Lower lobe of right lung (tissue), 2 donors: ENCODE measurements at regions not wholly inside any gene's neighbourhood (a gene's known extent, or its start where the extent isn't known, plus 50 kb on each side); places are given as distances from the start of the nearest gene placed in this dataset.
A peak's percentile ranks its signal among the peaks of the same experiment; 100 is the strongest.

Source experiments
- ATAC-seq, 2 donors: fragments of 200-7000 bp; cut with Tn5 transposase; one replicate each; pipeline ENCODE4 v1.9.1; 2020 to 2022; ENCODE audit warnings: mild to moderate bottlenecking in 2 of 2, moderate library complexity in 2 of 2
- DNase-seq: peaks from one replicate; pipeline ENCODE4 v3.0.0-alpha.2; 2020
- H3K27ac ChIP-seq: fragments of 200-600 bp; one replicate; pipeline ENCODE4 v1.8.0; 2022
- H3K27me3 ChIP-seq: fragments of 200-600 bp; one replicate; pipeline ENCODE4 v1.8.0; 2022; ENCODE audit warnings: low read depth
- H3K36me3 ChIP-seq: fragments of 200-600 bp; one replicate; pipeline ENCODE4 v1.8.0; 2022; ENCODE audit warnings: mild to moderate bottlenecking
- H3K4me1 ChIP-seq: fragments of 200-600 bp; one replicate; pipeline ENCODE4 v1.8.0; 2022
- H3K4me3 ChIP-seq: fragments of 200-600 bp; one replicate; pipeline ENCODE4 v1.8.0; 2022; ENCODE audit warnings: mild to moderate bottlenecking
- H3K9me3 ChIP-seq: fragments of 200-600 bp; one replicate; pipeline ENCODE4 v1.8.0; 2022
- intact Hi-C: fragments of 100-400 bp; cut with DNase I; formaldehyde crosslinking; loops from one replicate; pipeline ENCODE4 v1.11.0; 2022
- TF ChIP-seq, protein P1 (sequence below): fragments of 200-600 bp; IDR thresholded peaks from one replicate; pipeline ENCODE4 v1.8.0; 2022; ENCODE audit warnings: antibody characterized with exemption, mild to moderate bottlenecking
- donor health status: DM: no; HTN: yes; CAD: no; lungs with severe emphysema.

- DNase-seq (no peak), ATAC-seq (no peak)
- H3K9me3 ChIP-seq: no peaks in the 10 kb centered on the region
- intact Hi-C loops: no loop called here
- H3K27ac ChIP-seq: no peak overlapping the region
- no peak overlapping the region for H3K4me3 ChIP-seq
- H3K4me1 ChIP-seq: no peaks in the 10 kb centered on the region
- no peaks in the 10 kb centered on the region for H3K36me3 ChIP-seq
- TF ChIP-seq, protein P1, sequence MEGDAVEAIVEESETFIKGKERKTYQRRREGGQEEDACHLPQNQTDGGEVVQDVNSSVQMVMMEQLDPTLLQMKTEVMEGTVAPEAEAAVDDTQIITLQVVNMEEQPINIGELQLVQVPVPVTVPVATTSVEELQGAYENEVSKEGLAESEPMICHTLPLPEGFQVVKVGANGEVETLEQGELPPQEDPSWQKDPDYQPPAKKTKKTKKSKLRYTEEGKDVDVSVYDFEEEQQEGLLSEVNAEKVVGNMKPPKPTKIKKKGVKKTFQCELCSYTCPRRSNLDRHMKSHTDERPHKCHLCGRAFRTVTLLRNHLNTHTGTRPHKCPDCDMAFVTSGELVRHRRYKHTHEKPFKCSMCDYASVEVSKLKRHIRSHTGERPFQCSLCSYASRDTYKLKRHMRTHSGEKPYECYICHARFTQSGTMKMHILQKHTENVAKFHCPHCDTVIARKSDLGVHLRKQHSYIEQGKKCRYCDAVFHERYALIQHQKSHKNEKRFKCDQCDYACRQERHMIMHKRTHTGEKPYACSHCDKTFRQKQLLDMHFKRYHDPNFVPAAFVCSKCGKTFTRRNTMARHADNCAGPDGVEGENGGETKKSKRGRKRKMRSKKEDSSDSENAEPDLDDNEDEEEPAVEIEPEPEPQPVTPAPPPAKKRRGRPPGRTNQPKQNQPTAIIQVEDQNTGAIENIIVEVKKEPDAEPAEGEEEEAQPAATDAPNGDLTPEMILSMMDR: no peak
- H3K27me3 ChIP-seq: no peaks in the 10 kb centered on the region
Measured at GRCh38 chr5:159398936-159399335, 68.6 kb upstream of the IL12B start.

DNA sequence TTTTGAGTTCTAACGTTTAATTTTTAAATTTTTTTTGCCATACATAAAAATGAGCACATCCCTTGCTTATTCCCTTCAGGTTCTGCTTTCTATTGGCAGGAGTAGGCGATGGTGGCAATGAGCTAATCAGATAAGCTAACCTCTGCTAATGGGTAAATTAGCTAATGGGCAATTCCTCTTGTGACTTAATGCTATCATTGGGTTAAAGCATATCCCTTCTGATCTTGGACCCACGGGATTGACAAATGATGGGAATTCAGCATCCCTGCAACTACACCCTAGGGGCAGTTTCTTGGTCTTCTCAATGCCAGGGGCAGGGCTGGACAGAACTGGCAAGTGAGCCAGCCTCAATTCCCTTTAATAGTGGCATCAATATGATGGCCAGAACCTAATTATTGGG is 70.2 kb upstream of the IL12B start:
- Histone ChIP-seq H3K27me3 (peaks cover under 1% of the 10 kb centered on the region), H3K4me1 (no peaks in the 10 kb centered on the region), H3K27ac (no peak overlapping the region), H3K4me3 (no peak overlapping the region), H3K36me3 (no peaks in the 10 kb centered on the region), H3K9me3 (no peaks in the 10 kb centered on the region)
- ATAC-seq: no peak
- DNase-seq: no peak
- intact Hi-C loops: no loop called here
- TF ChIP-seq, protein P1: no peak

DNA sequence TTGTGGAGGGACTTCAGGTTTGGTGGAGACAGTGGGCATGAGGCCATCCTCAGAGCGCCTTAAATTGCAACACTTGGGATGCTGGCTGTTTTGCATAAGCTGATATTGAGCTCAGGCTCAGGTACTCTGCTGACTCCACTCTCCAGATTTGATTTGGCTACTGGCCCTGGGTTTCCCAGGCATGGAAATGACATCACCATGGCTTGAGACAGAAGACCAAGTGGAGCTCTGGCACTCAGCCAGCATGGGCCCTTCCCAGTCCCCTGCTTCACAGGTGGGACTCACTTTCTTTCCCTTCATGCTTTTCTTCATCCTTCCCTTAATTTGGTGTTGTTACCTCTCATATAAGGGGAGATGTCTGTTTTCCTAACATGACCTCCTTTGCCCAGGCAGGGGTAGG is 72.0 kb upstream of the IL12B start:
- Histone ChIP-seq H3K27me3 (peaks cover 4% of the 10 kb centered on the region), H3K4me3 (no peak overlapping the region), H3K36me3 (no peaks in the 10 kb centered on the region), H3K9me3 (no peaks in the 10 kb centered on the region), H3K4me1 (no peaks in the 10 kb centered on the region), H3K27ac (no peak overlapping the region)
- ATAC-seq (peak in 1 of 2 donors; percentile 32), DNase-seq (no peak)
- intact Hi-C loops: no loop called here
- TF ChIP-seq, protein P1: no peak

GRCh38 chr5:159402856-159403255 is 72.6 kb upstream of the IL12B start:
- H3K27ac ChIP-seq: no peak overlapping the region
- H3K27me3 ChIP-seq: peaks cover 4% of the 10 kb centered on the region
- no peaks in the 10 kb centered on the region for H3K9me3 ChIP-seq
- no peak overlapping the region for H3K4me3 ChIP-seq
- no peaks in the 10 kb centered on the region for H3K36me3 ChIP-seq
- no peak for DNase-seq
- intact Hi-C loops: no loop called here
- TF ChIP-seq, protein P1: no peak
- no peaks in the 10 kb centered on the region for H3K4me1 ChIP-seq
- ATAC-seq: no peak

DNA sequence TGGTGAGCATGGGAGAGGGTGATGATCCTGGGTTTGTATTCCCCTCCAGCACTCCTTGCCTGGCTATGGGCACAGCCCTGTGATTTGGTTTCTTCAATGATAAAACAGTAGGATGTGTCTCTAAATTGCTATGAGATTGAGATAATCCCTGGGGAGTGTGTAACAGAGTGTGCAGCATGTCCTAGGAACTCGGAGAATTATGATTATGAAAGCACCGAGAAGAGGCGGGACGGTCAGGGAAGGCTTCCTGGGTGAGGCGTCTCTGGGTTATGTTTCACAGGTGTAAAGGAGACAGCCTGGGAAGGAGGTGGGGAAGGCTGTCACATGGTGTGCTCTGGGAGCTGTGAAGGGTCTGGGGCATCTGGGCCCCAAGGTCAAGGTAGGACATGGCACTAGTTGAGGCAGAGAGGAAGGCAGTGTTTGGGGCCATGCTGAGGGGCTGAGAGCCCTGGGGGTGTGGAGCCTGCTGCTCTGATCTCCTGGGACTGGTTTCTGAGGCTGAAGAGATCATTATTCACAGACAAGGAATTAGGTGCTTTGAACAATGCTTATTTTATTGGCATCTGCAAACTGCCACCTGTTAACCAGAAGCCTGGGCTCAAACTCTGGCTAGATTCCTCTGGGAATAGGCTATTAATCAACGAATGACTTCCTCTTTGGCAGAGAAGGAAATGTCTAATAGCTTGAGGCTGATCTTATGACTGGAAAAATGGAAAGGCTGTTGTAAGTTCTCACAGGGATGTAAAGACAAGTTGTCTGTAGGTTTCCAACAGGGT is 73.8 kb upstream of the IL12B start:
- no peak for DNase-seq
- intact Hi-C loops: no loop called here
- TF ChIP-seq, protein P1: no peak

More for the DNA sequence above, 73.8 kb upstream of the IL12B start:
- Histone ChIP-seq H3K4me3 (no peak overlapping the region), H3K4me1 (no peaks in the 10 kb centered on the region), H3K27me3 (peaks cover 4% of the 10 kb centered on the region), H3K36me3 (no peaks in the 10 kb centered on the region), H3K9me3 (no peaks in the 10 kb centered on the region), H3K27ac (no peak overlapping the region)
- ATAC-seq: no peak
